ENCODE measurements at regions not wholly inside any gene's neighbourhood (a gene's known extent, or its start where the extent isn't known, plus 50 kb on each side); places are given as distances from the start of the nearest gene placed in this dataset.

DNA sequence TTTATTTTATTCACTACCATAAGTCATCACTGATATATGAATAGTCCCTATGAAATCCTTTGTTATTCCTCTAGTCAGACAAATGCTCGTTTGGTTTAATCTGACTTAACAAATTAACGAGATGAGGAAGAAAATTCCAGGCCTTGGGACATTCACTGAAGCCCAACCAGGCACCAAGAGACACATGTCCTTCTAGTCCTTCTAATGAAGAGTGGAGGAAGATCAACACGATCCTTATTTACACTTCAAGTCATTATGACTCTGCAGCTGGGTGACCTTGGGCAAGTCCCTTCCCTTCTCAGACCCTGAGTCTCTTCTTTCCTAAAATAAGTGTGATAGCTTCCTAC is 117.5 kb downstream of the CEBPB start:
- TF ChIP-seq, protein P1, sequence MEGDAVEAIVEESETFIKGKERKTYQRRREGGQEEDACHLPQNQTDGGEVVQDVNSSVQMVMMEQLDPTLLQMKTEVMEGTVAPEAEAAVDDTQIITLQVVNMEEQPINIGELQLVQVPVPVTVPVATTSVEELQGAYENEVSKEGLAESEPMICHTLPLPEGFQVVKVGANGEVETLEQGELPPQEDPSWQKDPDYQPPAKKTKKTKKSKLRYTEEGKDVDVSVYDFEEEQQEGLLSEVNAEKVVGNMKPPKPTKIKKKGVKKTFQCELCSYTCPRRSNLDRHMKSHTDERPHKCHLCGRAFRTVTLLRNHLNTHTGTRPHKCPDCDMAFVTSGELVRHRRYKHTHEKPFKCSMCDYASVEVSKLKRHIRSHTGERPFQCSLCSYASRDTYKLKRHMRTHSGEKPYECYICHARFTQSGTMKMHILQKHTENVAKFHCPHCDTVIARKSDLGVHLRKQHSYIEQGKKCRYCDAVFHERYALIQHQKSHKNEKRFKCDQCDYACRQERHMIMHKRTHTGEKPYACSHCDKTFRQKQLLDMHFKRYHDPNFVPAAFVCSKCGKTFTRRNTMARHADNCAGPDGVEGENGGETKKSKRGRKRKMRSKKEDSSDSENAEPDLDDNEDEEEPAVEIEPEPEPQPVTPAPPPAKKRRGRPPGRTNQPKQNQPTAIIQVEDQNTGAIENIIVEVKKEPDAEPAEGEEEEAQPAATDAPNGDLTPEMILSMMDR (IDR thresholded peaks at IDR 0.05; ENCODE audit: low read length) = no peak
- TF ChIP-seq EZH2 (IDR thresholded peaks at IDR 0.05; ENCODE audit: borderline replicate concordance, low read length) = no peak
